Upper lobe of right lung (tissue), 1 donor: ENCODE measurements at regions not wholly inside any gene's neighbourhood (a gene's known extent, or its start where the extent isn't known, plus 50 kb on each side); places are given as distances from the start of the nearest gene placed in this dataset.

Experiments
- ATAC-seq: fragments of 200-7000 bp; cut with Tn5 transposase; one replicate; pipeline ENCODE4 v1.9.1; 2020; ENCODE audit warnings: mild to moderate bottlenecking, moderate library complexity
- DNase-seq: peaks from one replicate; pipeline ENCODE4 v3.0.0-alpha.2; 2020
- H3K27ac ChIP-seq: fragments of 200-600 bp; one replicate; pipeline ENCODE4 v1.8.0; 2022
- H3K27me3 ChIP-seq: fragments of 200-600 bp; one replicate; pipeline ENCODE4 v1.8.0; 2022; ENCODE audit warnings: mild to moderate bottlenecking
- H3K36me3 ChIP-seq: fragments of 200-600 bp; one replicate; pipeline ENCODE4 v1.8.0; 2022
- H3K4me1 ChIP-seq: fragments of 200-600 bp; one replicate; pipeline ENCODE4 v1.8.0; 2022
- H3K4me3 ChIP-seq: fragments of 200-600 bp; one replicate; pipeline ENCODE4 v1.8.0; 2022; ENCODE audit warnings: mild to moderate bottlenecking
- H3K9me3 ChIP-seq: fragments of 200-600 bp; one replicate; pipeline ENCODE4 v1.8.0; 2022
- intact Hi-C: fragments of 100-400 bp; cut with DNase I; formaldehyde crosslinking; loops from one replicate; pipeline ENCODE4 v1.11.0; 2022
- TF ChIP-seq, protein P1 (sequence below): fragments of 200-600 bp; IDR thresholded peaks from one replicate; pipeline ENCODE4 v1.8.0; 2022; ENCODE audit warnings: antibody characterized with exemption
- donor health status: DM: no; HTN: yes; CAD: no; lungs with severe emphysema.

GRCh38 chr2:33730804-33731203 is 131.7 kb upstream of the FAM98A start:
- intact Hi-C loops: no loop called here
- Histone ChIP-seq H3K4me1 (no peaks in the 10 kb centered on the region), H3K27ac (no peak overlapping the region), H3K36me3 (no peaks in the 10 kb centered on the region), H3K27me3 (no peaks in the 10 kb centered on the region), H3K9me3 (no peaks in the 10 kb centered on the region), H3K4me3 (no peak overlapping the region)
- ATAC-seq: no peak
- no peak for DNase-seq
- TF ChIP-seq, protein P1, sequence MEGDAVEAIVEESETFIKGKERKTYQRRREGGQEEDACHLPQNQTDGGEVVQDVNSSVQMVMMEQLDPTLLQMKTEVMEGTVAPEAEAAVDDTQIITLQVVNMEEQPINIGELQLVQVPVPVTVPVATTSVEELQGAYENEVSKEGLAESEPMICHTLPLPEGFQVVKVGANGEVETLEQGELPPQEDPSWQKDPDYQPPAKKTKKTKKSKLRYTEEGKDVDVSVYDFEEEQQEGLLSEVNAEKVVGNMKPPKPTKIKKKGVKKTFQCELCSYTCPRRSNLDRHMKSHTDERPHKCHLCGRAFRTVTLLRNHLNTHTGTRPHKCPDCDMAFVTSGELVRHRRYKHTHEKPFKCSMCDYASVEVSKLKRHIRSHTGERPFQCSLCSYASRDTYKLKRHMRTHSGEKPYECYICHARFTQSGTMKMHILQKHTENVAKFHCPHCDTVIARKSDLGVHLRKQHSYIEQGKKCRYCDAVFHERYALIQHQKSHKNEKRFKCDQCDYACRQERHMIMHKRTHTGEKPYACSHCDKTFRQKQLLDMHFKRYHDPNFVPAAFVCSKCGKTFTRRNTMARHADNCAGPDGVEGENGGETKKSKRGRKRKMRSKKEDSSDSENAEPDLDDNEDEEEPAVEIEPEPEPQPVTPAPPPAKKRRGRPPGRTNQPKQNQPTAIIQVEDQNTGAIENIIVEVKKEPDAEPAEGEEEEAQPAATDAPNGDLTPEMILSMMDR: no peak

- Histone ChIP-seq H3K27ac (no peak overlapping the region), H3K36me3 (no peaks in the 10 kb centered on the region), H3K4me1 (no peaks in the 10 kb centered on the region), H3K4me3 (no peak overlapping the region), H3K9me3 (no peaks in the 10 kb centered on the region), H3K27me3 (no peaks in the 10 kb centered on the region)
- TF ChIP-seq, protein P1: no peak
- DNase-seq: no peak
- no peak for ATAC-seq
- intact Hi-C loops: no loop called here
Measured at GRCh38 chr2:33730193-33730592, 131.1 kb upstream of the FAM98A start.

DNA sequence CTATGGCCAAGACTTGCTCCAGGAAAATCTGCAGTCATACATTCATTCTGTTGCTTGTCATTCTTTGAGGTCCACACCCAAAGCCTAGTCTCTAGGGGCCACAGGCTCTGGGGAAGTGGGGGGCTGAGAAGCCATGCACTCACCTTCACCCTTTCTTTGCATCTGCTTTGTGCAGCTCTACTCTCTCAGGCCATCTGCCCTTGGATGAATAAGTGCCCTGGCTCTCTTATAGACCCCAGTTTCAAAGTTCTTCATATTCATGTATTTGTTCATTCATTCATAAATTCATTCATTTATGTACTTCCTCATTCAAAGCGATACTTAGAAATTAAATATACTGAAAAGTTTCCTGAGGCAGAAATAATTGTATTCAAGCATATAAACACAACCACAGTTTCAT is 130.3 kb upstream of the FAM98A start:
- Histone ChIP-seq H3K9me3 (no peaks in the 10 kb centered on the region), H3K27me3 (no peaks in the 10 kb centered on the region), H3K36me3 (no peaks in the 10 kb centered on the region), H3K4me3 (no peak overlapping the region), H3K4me1 (no peaks in the 10 kb centered on the region), H3K27ac (no peak overlapping the region)
- TF ChIP-seq, protein P1: no peak
- ATAC-seq (no peak), DNase-seq (no peak)
- intact Hi-C loops: no loop called here

GRCh38 chr2:33728106-33728505 is 129.0 kb upstream of the FAM98A start:
- H3K4me3 ChIP-seq: no peak overlapping the region
- intact Hi-C loops: no loop called here
- ATAC-seq (peak; percentile 20), DNase-seq (no peak)
- no peaks in the 10 kb centered on the region for H3K9me3 ChIP-seq
- H3K4me1 ChIP-seq: no peaks in the 10 kb centered on the region
- no peaks in the 10 kb centered on the region for H3K36me3 ChIP-seq
- TF ChIP-seq, protein P1: no peak
- H3K27ac ChIP-seq: no peak overlapping the region
- H3K27me3 ChIP-seq: no peaks in the 10 kb centered on the region

GRCh38 chr2:33727361-33728032 is 128.4 kb upstream of the FAM98A start:
- H3K27ac ChIP-seq: no peak overlapping the region
- TF ChIP-seq, protein P1: no peak
- no peaks in the 10 kb centered on the region for H3K9me3 ChIP-seq
- H3K4me1 ChIP-seq: no peaks in the 10 kb centered on the region
- H3K4me3 ChIP-seq: no peak overlapping the region
- intact Hi-C loops: no loop called here
- ATAC-seq: no peak
- no peaks in the 10 kb centered on the region for H3K27me3 ChIP-seq
- DNase-seq: no peak
- H3K36me3 ChIP-seq: no peaks in the 10 kb centered on the region

DNA sequence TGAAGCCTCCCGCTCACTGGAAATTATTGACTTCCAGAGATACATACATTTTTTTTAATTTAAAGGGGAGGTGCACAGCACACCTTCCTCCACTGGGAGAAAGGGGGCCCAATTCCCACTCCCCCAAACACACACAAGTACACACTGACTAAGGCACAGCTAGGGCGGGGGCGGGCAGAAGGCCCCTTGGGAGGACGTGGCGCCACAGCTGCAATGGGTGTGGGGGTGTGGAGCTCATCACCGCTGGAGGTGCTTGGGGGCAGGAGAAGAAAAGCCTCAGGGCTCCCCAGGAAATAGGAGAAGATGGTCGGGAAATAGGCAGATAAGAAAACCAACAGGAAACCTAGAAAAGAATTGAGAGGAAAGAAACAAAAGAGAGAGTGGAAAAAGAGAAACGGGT is 127.3 kb upstream of the FAM98A start:
- Histone ChIP-seq H3K4me3 (no peak overlapping the region), H3K36me3 (no peaks in the 10 kb centered on the region), H3K27ac (no peak overlapping the region), H3K27me3 (no peaks in the 10 kb centered on the region), H3K9me3 (no peaks in the 10 kb centered on the region), H3K4me1 (no peaks in the 10 kb centered on the region)
- TF ChIP-seq, protein P1: no peak
- intact Hi-C loops: no loop called here
- no peak for DNase-seq
- no peak for ATAC-seq
